ENCODE measurements at regions not wholly inside any gene's neighbourhood (a gene's known extent, or its start where the extent isn't known, plus 50 kb on each side); places are given as distances from the start of the nearest gene placed in this dataset.

DNA sequence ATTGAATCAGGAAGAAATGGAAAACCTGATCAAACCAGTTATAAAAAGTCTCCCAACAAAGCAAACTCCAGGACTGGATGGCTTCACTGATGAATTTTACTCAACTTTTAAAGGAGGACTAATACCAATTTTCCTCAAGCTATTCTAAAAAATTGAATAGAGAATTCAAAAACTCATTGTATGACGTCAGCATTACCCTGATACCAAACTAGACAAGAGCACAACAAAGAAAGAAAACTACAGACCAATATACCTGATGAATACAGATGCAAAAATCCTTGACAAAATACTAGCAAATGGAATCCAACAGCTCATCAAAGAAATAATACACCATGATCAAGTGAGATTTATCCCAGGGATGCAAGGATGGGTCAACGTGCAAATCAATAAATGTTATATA, 172.9 kb downstream of the FNDC1 start:
- DNase-seq (ENCODE audit: low spot score), result no peak

DNA sequence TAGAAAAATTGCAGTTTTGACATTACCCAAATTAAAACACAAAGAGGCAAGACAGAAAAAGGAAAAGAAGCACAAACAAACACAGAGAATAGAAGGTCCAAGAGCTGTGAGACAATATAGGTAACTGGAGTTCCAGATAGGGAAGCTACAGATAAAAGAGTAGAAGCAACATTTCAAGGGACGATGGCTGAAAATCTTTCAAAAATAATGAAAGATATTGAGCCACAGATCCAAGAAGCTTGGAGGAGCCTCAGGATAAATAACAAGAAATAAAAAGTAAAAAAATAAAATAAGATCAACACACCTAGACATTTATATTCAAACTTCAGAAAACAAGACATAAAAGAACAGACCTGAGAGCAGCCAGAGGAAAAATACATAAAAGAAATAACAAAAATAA, 164.9 kb downstream of the FNDC1 start:
- no peak for DNase-seq (ENCODE audit: low spot score)

DNA sequence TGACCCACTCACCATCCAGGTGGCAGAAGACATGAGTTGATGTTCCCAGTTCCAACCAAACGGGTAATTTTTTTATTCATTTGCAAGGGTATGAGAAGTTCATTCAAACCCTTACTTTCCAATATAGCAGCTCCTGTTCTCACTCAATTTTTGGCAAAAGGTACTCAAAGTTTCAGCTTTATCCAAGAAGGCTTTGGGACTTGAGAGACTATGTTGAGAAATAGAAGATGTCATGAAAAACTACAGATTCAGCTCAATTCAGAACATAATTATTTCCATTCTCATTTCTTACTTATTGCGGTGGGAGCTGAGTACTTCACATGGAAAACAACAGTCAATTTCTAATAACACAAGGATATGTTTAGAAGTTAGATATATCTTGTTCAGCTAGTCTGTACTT, 162.3 kb downstream of the FNDC1 start:
- DNase-seq (ENCODE audit: low spot score), result no peak

DNA sequence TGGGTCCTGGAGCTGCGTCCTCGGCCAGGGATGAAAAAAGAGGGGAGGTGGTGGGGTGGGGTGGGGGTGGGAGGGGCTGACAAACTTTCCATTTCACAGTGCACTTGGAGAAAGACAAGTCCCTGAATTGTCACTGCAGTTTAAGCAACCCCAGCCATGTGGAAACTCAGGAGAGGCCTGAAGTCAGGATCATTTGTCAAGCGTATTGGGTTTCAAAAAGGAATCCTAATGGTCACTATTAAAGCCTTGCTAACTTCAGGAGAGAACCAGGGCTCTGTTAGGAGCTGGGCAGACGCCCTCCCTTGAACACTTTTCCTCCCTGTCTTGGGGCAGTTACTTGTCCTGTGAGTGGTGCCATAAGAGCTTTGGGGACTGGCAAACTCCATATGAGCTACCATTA, 159.9 kb downstream of the FNDC1 start:
- no peak for DNase-seq (ENCODE audit: low spot score)

DNA sequence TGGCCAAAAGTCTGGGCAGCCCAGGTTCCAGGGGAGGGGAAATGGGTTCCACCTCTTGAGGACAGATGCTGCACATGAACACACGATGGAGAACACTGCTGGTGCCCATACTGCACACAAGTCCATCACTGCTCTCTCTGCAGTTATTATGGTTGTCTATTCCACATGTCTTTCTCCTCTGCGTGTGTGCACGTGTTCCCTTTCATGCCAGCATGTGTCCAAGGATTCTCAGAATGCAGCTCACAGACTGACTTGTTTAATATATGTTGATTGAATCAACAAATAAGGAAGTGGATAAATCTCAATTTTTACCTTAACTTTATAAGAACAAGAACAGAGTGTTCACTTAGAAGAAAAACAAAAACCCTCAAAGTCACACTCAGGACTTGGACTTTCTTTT, 158.9 kb downstream of the FNDC1 start:
- no peak for DNase-seq (ENCODE audit: low spot score)

DNA sequence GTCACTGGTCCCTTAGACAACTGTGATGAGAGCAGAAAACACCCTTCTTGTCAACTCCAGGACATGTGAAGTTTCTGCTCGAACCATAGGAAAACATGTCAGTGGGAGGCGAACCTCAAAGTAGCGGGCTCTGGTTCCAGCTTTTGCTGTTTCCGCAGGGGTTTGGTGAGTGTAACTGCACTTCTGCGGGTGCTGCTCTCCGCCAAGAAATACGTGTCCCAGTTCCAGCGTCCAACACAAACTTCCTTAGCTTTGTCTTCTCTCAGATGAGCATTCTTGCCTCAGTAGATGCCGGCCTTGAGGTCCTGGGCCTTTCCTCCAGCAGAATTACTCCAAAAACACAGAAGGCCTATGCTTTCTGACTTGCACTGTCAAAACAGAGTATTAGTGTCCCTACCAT, 156.3 kb downstream of the FNDC1 start:
- DNase-seq (ENCODE audit: low spot score), result no peak

DNA sequence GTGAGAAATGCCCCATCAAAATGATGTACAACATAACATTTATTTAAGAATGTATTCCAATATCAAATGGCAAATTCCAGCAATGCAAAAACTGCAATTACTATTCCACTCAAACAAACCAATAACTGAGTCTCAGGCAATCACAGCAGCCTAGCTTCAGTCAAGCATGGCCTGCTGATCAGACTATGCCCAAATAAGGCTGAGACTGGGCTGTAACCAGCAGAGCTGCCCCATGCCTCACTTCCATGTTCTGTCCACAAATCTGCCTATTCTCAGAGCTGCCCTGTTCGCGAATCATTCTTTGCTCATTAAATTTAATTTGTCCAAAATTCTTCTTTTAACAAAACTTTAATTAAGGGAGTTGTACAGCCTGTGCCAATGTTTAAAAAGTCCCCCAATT, 155.4 kb downstream of the FNDC1 start:
- DNase-seq (ENCODE audit: low spot score), result no peak

Data from mucosa of gallbladder (tissue), 1 donor.